Bronchial epithelial cell (primary cell): ENCODE measurements at regions not wholly inside any gene's neighbourhood (a gene's known extent, or its start where the extent isn't known, plus 50 kb on each side); places are given as distances from the start of the nearest gene placed in this dataset.

ENCODE experiments used
- DNase-seq: peaks from one replicate; pipeline ENCODE4 v3.0.0-alpha.2; 2010; ENCODE audit warnings: low read depth
- FAIRE-seq: peaks from 2 replicates; lab custom pipeline; 2011; peaks lifted over from hg19 to GRCh38; lab: Jason Lieb, UNC
- H3K27me3 ChIP-seq: 2 replicates; pipeline ENCODE4 v1.5.1; 2011; ENCODE audit warnings: low read length; ENCODE audit not compliant: control insufficient read depth, insufficient read depth
- H3K36me3 ChIP-seq: 2 replicates; pipeline ENCODE4 v1.5.1; 2011; ENCODE audit warnings: low read length; ENCODE audit not compliant: control insufficient read depth, insufficient read depth
- H3K4me3 ChIP-seq: 2 replicates; pipeline ENCODE4 v1.5.1; 2011; ENCODE audit warnings: mild to moderate bottlenecking, low read depth, low read length, control low read depth
- TF ChIP-seq, protein P1 (sequence below): IDR thresholded peaks from 2 replicates; pipeline ENCODE4 v1.5.1; 2011; ENCODE audit warnings: mild to moderate bottlenecking, moderate library complexity, low read length, control low read depth, inconsistent platforms; ENCODE audit not compliant: insufficient read depth, severe bottlenecking

DNA sequence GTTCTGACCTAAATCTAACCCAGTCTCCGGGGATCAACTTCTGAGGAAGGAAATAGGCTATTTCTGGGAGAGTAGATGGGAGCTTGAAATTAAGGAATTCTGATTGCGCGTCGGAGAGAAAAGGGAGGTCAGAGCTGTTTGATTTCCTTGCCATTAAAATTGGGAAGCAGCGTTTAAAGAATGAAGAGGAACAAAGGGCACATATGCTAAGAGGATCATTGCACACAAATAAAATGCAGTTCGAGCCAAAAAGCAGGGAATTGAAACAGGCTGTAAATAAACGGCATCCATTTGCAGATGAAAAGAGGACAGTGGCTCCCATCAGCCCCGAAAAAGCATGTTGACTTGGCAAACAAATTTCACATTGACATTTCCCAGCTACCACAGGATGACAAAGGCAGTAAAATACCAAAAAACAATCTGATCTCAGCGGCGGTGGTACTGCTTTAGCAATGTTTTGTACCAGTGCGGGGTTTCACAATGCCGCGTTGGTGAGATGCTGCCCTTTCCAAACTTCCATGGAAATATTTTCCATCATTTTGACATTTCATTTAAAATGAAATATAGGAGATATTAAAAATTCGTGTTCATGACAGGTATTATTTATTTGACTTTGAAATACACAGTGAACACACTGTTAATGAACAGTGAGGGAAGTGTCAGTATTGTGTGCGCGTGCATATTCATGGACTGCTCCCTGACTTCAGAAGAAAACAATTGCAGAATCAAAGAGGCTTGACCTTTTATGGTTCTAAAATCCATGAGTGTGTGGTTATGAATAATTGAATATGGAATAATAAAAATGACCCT lies 108.8 kb downstream of the SQOR start:
- DNase-seq (no peak), FAIRE-seq (no peak)
- no peak overlapping the region for H3K4me3 ChIP-seq
- TF ChIP-seq, protein P1, sequence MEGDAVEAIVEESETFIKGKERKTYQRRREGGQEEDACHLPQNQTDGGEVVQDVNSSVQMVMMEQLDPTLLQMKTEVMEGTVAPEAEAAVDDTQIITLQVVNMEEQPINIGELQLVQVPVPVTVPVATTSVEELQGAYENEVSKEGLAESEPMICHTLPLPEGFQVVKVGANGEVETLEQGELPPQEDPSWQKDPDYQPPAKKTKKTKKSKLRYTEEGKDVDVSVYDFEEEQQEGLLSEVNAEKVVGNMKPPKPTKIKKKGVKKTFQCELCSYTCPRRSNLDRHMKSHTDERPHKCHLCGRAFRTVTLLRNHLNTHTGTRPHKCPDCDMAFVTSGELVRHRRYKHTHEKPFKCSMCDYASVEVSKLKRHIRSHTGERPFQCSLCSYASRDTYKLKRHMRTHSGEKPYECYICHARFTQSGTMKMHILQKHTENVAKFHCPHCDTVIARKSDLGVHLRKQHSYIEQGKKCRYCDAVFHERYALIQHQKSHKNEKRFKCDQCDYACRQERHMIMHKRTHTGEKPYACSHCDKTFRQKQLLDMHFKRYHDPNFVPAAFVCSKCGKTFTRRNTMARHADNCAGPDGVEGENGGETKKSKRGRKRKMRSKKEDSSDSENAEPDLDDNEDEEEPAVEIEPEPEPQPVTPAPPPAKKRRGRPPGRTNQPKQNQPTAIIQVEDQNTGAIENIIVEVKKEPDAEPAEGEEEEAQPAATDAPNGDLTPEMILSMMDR = no peak
- no peaks in the 10 kb centered on the region for H3K27me3 ChIP-seq
- H3K36me3 ChIP-seq = no peaks in the 10 kb centered on the region

DNA sequence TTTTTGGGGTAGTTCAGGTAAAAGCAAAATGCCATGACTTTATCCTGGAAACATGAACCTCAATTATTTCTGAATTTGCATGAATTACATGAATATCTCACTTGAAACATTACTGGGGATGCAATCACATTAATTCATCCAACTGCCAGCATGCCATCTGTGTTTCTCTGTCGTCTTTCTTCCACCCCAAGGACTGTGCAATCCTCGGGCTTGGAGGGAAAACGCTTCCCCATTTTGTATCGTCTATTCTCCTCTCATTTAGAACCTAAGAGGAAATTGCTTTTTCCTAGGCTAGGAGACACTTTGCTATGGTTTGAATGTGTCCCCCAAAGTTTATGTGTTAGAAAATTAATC lies 109.4 kb downstream of the SQOR start:
- FAIRE-seq (no peak), DNase-seq (no peak)
- no peak overlapping the region for H3K4me3 ChIP-seq
- no peaks in the 10 kb centered on the region for H3K27me3 ChIP-seq
- TF ChIP-seq, protein P1 = no peak
- no peaks in the 10 kb centered on the region for H3K36me3 ChIP-seq

DNA sequence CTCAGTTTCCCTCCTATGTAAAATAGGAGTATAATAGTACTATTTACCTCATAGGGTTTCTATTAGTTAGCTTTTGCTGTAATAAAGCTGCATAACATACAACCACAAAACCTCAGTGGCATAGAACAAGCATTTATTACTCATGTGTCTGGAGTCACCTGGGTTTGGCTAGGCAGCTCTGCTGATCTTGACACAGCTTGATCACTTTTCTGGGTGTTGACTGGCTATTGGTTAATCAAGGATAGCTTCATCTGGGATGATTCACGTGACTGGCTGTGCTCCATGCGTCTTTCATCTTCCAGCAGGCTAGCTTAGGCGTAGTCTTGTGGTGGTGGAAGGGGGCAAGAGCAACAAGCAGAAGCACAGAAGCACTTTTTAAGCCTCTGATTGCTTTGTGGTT lies 112.6 kb downstream of the SQOR start:
- FAIRE-seq (no peak), DNase-seq (peak; percentile 81)
- no peak overlapping the region for H3K4me3 ChIP-seq
- no peaks in the 10 kb centered on the region for H3K27me3 ChIP-seq
- TF ChIP-seq, protein P1 = no peak
- no peaks in the 10 kb centered on the region for H3K36me3 ChIP-seq

DNA sequence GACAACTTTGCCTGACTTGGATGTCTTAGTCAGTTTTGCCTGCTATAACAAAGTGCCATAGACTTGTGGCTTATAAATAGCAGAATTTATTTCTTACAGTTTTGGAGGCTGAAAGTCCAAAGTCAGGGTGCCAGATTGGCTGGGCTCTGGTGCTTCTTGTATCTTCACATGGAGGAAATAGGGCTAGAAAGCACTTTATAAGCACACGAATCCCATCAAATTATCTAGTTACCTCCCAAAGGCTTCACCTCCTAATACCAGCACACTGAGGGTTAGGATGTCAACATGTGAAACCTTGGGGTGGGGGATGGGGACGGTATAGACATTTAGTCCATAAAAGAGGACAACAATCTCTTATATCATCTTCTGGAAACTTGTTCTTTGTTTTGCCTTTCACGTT lies 116.8 kb downstream of the SQOR start:
- Histone ChIP-seq H3K36me3 (no peaks in the 10 kb centered on the region), H3K27me3 (no peaks in the 10 kb centered on the region), H3K4me3 (no peak overlapping the region)
- no peak for DNase-seq
- TF ChIP-seq, protein P1 = no peak
- FAIRE-seq = no peak

DNA sequence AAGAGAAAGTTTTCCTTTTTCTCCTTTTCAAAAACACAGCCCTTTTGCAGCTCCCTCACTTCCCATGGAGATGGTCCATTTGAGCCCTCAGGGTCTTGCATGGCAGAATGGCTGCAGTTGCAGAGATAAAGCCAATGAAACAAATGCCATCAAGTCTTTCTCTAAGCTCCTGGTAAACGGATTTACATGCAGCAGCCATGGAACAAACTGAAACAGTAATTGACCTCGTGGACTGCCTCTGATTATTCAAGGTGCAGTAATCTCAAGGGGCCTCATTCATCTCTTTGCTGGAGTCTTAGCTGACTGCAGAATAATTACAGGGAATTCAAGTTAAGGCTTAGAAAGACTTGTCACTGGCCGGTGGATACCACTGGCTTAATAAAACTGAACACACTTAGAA lies 125.1 kb downstream of the SQOR start:
- DNase-seq (no peak), FAIRE-seq (no peak)
- Histone ChIP-seq H3K36me3 (no peaks in the 10 kb centered on the region), H3K4me3 (no peak overlapping the region), H3K27me3 (peaks cover 1% of the 10 kb centered on the region)
- TF ChIP-seq, protein P1 = no peak

DNA sequence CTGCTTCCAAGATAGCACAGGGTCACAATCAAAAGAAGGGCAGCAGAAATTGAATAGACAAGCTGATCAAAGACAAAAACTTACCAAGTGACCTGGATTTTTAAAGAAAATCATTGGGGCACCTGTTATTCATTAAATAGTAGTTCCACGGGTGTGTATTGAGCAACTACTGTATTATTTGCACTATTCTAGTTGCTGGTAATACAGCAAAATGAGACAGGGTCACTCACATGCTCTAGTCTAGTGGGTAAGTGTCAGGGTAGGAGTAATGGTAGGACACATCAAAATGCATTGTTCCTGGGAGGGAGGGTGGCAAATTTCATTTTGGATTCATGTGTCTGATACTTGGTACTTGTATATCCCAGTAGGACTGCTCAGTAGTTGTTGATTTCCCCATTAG lies 127.9 kb downstream of the SQOR start:
- H3K36me3 ChIP-seq = no peaks in the 10 kb centered on the region
- FAIRE-seq (no peak), DNase-seq (no peak)
- H3K27me3 ChIP-seq = peaks cover 1% of the 10 kb centered on the region
- no peak overlapping the region for H3K4me3 ChIP-seq
- TF ChIP-seq, protein P1 = no peak
